H9 (cell line): ENCODE measurements at regions not wholly inside any gene's neighbourhood (a gene's known extent, or its start where the extent isn't known, plus 50 kb on each side); places are given as distances from the start of the nearest gene placed in this dataset.

Experiments used
- DNase-seq: peaks from one replicate; pipeline ENCODE4 v3.0.0-alpha.2; 2017
- H2AFZ ChIP-seq: one replicate; pipeline ENCODE4 v1.6.1; 2013; ENCODE audit warnings: mild to moderate bottlenecking, low read length, control low read depth, moderate library complexity
- H2AK5ac ChIP-seq: 2 replicates; pipeline ENCODE4 v1.6.1; 2013; ENCODE audit warnings: low read length, control low read depth, mixed read lengths; ENCODE audit not compliant: insufficient read length
- H2BK120ac ChIP-seq: one replicate; pipeline ENCODE4 v1.6.1; 2013; ENCODE audit warnings: low read depth, mild to moderate bottlenecking, low read length, control low read depth, inconsistent platforms; ENCODE audit not compliant: poor library complexity, severe bottlenecking
- H2BK12ac ChIP-seq: 2 replicates; pipeline ENCODE4 v1.6.1; 2013; ENCODE audit warnings: low read length, control low read depth, mixed read lengths, low read depth; ENCODE audit not compliant: insufficient read length
- H2BK15ac ChIP-seq: 2 replicates; pipeline ENCODE4 v1.6.1; 2013; ENCODE audit warnings: low read depth, low read length, control low read depth
- H2BK20ac ChIP-seq: one replicate; pipeline ENCODE4 v1.6.1; 2013; ENCODE audit warnings: low read depth, mild to moderate bottlenecking, low read length, control low read depth, inconsistent platforms; ENCODE audit not compliant: poor library complexity, severe bottlenecking
- H2BK5ac ChIP-seq: 2 replicates; pipeline ENCODE4 v1.6.1; 2013; ENCODE audit warnings: low read length, control low read depth, mixed read lengths; ENCODE audit not compliant: insufficient read length
- H3K14ac ChIP-seq: 2 replicates; pipeline ENCODE4 v1.6.1; 2013; ENCODE audit warnings: low read length, control low read depth; ENCODE audit not compliant: insufficient read depth
- H3K18ac ChIP-seq: 2 replicates; pipeline ENCODE4 v1.6.1; 2013; ENCODE audit warnings: low read depth, mild to moderate bottlenecking, mixed read lengths, low read length, control low read depth; ENCODE audit not compliant: insufficient read length
- H3K23ac ChIP-seq: 2 replicates; pipeline ENCODE4 v1.6.1; 2013; ENCODE audit warnings: low read length, control low read depth, mixed read lengths, low read depth; ENCODE audit not compliant: insufficient read length
- H3K23me2 ChIP-seq: 2 replicates; pipeline ENCODE4 v1.6.1; 2013; ENCODE audit warnings: low read depth, mild to moderate bottlenecking, mixed read lengths, low read length, control low read depth; ENCODE audit not compliant: insufficient read length, poor library complexity, severe bottlenecking
- H3K27ac ChIP-seq: 2 replicates; pipeline ENCODE4 v1.5.1; 2013; ENCODE audit warnings: low read length, control low read depth, mixed read lengths, low read depth; ENCODE audit not compliant: insufficient read length
- H3K27me3 ChIP-seq: 2 replicates; pipeline ENCODE4 v1.6.1; 2013; ENCODE audit warnings: low read length, control low read depth, inconsistent platforms; ENCODE audit not compliant: insufficient read depth
- H3K4ac ChIP-seq: 2 replicates; pipeline ENCODE4 v1.6.1; 2013; ENCODE audit warnings: low read depth, mild to moderate bottlenecking, control low read depth, inconsistent platforms, low read length, moderate library complexity
- H3K4me1 ChIP-seq: 2 replicates; pipeline ENCODE4 v1.6.1; 2013; ENCODE audit warnings: low read length, control low read depth, inconsistent platforms; ENCODE audit not compliant: insufficient read depth
- H3K4me2 ChIP-seq: 2 replicates; pipeline ENCODE4 v1.6.1; 2013; ENCODE audit warnings: low read length, control low read depth, mixed read lengths; ENCODE audit not compliant: insufficient read length, insufficient read depth
- H3K56ac ChIP-seq: 2 replicates; pipeline ENCODE4 v1.6.1; 2013; ENCODE audit warnings: low read depth, mild to moderate bottlenecking, mixed read lengths, low read length, control low read depth; ENCODE audit not compliant: insufficient read length
- H3K79me1 ChIP-seq: 2 replicates; pipeline ENCODE4 v1.6.1; 2013; ENCODE audit warnings: low read depth, mild to moderate bottlenecking, moderate library complexity, low read length, control low read depth, inconsistent platforms; ENCODE audit not compliant: insufficient read depth, poor library complexity, severe bottlenecking
- H3K79me2 ChIP-seq: 2 replicates; pipeline ENCODE4 v1.6.1; 2013; ENCODE audit warnings: low read length, control low read depth, inconsistent platforms; ENCODE audit not compliant: insufficient read depth
- H3K9ac ChIP-seq: 2 replicates; pipeline ENCODE4 v1.6.1; 2013; ENCODE audit warnings: low read length, control low read depth, mixed read lengths; ENCODE audit not compliant: insufficient read length; ENCODE audit errors: extremely low read depth
- H3K9me3 ChIP-seq: one replicate; pipeline ENCODE4 v1.6.1; 2013; ENCODE audit warnings: low read depth, low read length, inconsistent platforms; ENCODE audit not compliant: control insufficient read depth
- H3T11ph ChIP-seq: one replicate; pipeline ENCODE4 v1.6.1; 2013; ENCODE audit warnings: mild to moderate bottlenecking, low read length, control low read depth, inconsistent platforms
- H4K20me1 ChIP-seq: one replicate; pipeline ENCODE4 v1.6.1; 2013; ENCODE audit not compliant: control insufficient read depth, insufficient read length, insufficient read depth
- H4K5ac ChIP-seq: 2 replicates; pipeline ENCODE4 v1.6.1; 2013; ENCODE audit warnings: low read depth, mild to moderate bottlenecking, mixed read lengths, low read length, control low read depth; ENCODE audit not compliant: insufficient read length
- H4K8ac ChIP-seq: replicated peaks from 2 replicates; pipeline ENCODE4 v1.6.1; 2013; ENCODE audit warnings: low read length, control low read depth, mixed read lengths, low read depth; ENCODE audit not compliant: insufficient read length
- H4K91ac ChIP-seq: 2 replicates; pipeline ENCODE4 v1.6.1; 2013; ENCODE audit warnings: low read depth, mild to moderate bottlenecking, moderate library complexity, mixed read lengths, low read length, control low read depth; ENCODE audit not compliant: insufficient read length
- H3K27ac Mint-ChIP-seq, 3 experiments: 2 replicates in 2 of 3; 3 replicates in 1 of 3; pipeline ENCODE4 v1.8.0; 2020 to 2021; ENCODE audit warnings: mixed read lengths in 3 of 3, mild to moderate bottlenecking in 1 of 3, moderate library complexity in 1 of 3
- H3K27me3 Mint-ChIP-seq: 2 replicates; pipeline ENCODE4 v1.8.0; 2021; ENCODE audit warnings: low read depth, mild to moderate bottlenecking, moderate library complexity, mixed read lengths
- H3K36me3 Mint-ChIP-seq, 3 experiments: 2 replicates in 2 of 3; 3 replicates in 1 of 3; pipeline ENCODE4 v1.8.0; 2020 to 2021; ENCODE audit warnings: low read depth in 3 of 3, mixed read lengths in 3 of 3; ENCODE audit not compliant: insufficient read depth in 1 of 3
- H3K4me1 Mint-ChIP-seq, 2 experiments: 2 replicates each; pipeline ENCODE4 v1.8.0; 2020; ENCODE audit warnings: mixed read lengths in 2 of 2
- H3K4me3 Mint-ChIP-seq, 2 experiments: 2 replicates in 1 of 2; 3 replicates in 1 of 2; pipeline ENCODE4 v1.8.0; 2020 to 2021; ENCODE audit warnings: mild to moderate bottlenecking in 2 of 2, mixed read lengths in 2 of 2, moderate library complexity in 1 of 2
- H3K9me3 Mint-ChIP-seq, 2 experiments: 2 replicates in 1 of 2; 3 replicates in 1 of 2; pipeline ENCODE4 v1.8.0; 2020; ENCODE audit warnings: mild to moderate bottlenecking in 2 of 2, mixed read lengths in 2 of 2, moderate library complexity in 1 of 2
- TF ChIP-seq, protein P1 (sequence below): fragments of 200-600 bp; sonication (generic); conservative IDR thresholded peaks from 3 replicates; pipeline ENCODE4 v1.8.0; 2021; ENCODE audit warnings: antibody characterized with exemption, mild to moderate bottlenecking

DNA sequence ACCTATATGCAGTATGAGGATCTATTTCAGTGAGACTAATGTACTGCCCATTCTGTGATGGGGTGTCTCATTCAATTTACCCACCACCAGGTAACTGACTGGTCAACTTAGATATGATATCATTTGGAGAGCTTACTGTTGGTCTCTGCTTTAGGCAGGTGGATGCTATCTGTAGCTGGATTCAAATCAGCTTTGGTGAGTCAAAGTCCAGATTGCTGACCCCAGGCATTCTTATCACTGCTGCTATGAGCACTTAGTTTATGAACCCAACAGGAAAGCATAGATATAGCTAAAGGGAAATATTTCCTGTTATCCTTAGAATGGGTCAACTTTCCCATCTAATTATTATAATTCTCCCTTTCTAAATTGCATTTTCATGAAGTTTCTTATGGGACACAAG lies 1295.2 kb upstream of the SPRY2 start:
- Histone ChIP-seq H3K4ac (no peak overlapping the region), H3K27me3 (no peaks in the 10 kb centered on the region), H3K56ac (no peak overlapping the region), H3K27ac (no peak overlapping the region), H3K23me2 (no peaks in the 10 kb centered on the region), H2BK12ac (no peak overlapping the region), H2AFZ (no peak overlapping the region), H4K20me1 (no peaks in the 10 kb centered on the region), H3K9me3 (no peaks in the 10 kb centered on the region), H3K18ac (no peak overlapping the region), H3K79me1 (no peaks in the 10 kb centered on the region), H3T11ph (no peak overlapping the region), H4K8ac (no peak overlapping the region), H3K4me1 (no peaks in the 10 kb centered on the region), H2BK5ac (no peak overlapping the region), H3K23ac (no peak overlapping the region), H3K14ac (no peak overlapping the region), H3K79me2 (no peaks in the 10 kb centered on the region), H4K91ac (no peak overlapping the region), H3K4me2 (no peak overlapping the region), H2AK5ac (no peak overlapping the region), H4K5ac (no peak overlapping the region), H2BK15ac (no peak overlapping the region), H2BK20ac (no peak overlapping the region), H3K9ac (no peak overlapping the region), H2BK120ac (no peak overlapping the region)
- Mint-ChIP-seq H3K4me1 (no peaks in the 10 kb centered on the region), H3K27ac (no peak overlapping the region), H3K4me3 (no peak overlapping the region), H3K27me3 (no peaks in the 10 kb centered on the region), H3K36me3 (peaks cover 0 to 2% (median 0%) of the 10 kb centered on the region in 3 experiments; a peak in 2 of 7 replicates), H3K9me3 (peaks cover 0 to 3% of the 10 kb centered on the region in 2 experiments; a peak in 3 of 5 replicates)
- no peak for DNase-seq
- TF ChIP-seq, protein P1, sequence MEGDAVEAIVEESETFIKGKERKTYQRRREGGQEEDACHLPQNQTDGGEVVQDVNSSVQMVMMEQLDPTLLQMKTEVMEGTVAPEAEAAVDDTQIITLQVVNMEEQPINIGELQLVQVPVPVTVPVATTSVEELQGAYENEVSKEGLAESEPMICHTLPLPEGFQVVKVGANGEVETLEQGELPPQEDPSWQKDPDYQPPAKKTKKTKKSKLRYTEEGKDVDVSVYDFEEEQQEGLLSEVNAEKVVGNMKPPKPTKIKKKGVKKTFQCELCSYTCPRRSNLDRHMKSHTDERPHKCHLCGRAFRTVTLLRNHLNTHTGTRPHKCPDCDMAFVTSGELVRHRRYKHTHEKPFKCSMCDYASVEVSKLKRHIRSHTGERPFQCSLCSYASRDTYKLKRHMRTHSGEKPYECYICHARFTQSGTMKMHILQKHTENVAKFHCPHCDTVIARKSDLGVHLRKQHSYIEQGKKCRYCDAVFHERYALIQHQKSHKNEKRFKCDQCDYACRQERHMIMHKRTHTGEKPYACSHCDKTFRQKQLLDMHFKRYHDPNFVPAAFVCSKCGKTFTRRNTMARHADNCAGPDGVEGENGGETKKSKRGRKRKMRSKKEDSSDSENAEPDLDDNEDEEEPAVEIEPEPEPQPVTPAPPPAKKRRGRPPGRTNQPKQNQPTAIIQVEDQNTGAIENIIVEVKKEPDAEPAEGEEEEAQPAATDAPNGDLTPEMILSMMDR = no peak
